GM12878 (cell line): ENCODE measurements at regions not wholly inside any gene's neighbourhood (a gene's known extent, or its start where the extent isn't known, plus 50 kb on each side); places are given as distances from the start of the nearest gene placed in this dataset. TPM values are rescaled to one million over a fixed set of nuclear protein-coding genes. Genes with fewer than 3 reads are reported as not detected.

Source experiments
- ATAC-seq: fragments of 200-7000 bp; cut with Tn5 transposase; 3 replicates; pipeline ENCODE4 v1.9.1; 2020; ENCODE audit warnings: mild to moderate bottlenecking, moderate library complexity
- BruUV-seq: library from RNA; stranded (reverse); fragments of 400-500 nt; replicated peaks from 2 replicates; lab custom pipeline; 2021; lab: Mats Ljungman, UMichigan
- CTCF ChIA-PET: fragments of 300-600 bp; sonication (Branson Sonifier 250); formaldehyde crosslinking; extraction: SDS; loops from one replicate; lab custom pipeline; 2021; ENCODE audit warnings: inconsistent platforms; lab: Yijun Ruan, JAX
- POLR2A ChIA-PET: fragments of 350-600 bp; formaldehyde crosslinking; extraction: SDS; loops from one replicate; lab custom pipeline; 2021; ENCODE audit warnings: inconsistent platforms; lab: Charles Lee
- RAD21 ChIA-PET: fragments of 300-600 bp; sonication (Branson Sonifier 250); formaldehyde crosslinking; loops from one replicate; lab custom pipeline; 2023; ENCODE audit warnings: antibody characterized with exemption; ENCODE audit not compliant: unreplicated experiment; lab: Charles Lee
- SMC1A ChIA-PET: fragments of 300-600 bp; sonication (Branson Sonifier 250); formaldehyde crosslinking; loops from one replicate; lab custom pipeline; 2023; ENCODE audit not compliant: unreplicated experiment, uncharacterized antibody; lab: Charles Lee
- DNase-seq: peaks from one replicate; pipeline ENCODE4 v3.0.0-alpha.2; 2011; ENCODE audit warnings: low read depth, low spot score
- FAIRE-seq: peaks from 3 replicates; lab custom pipeline; 2011; peaks lifted over from hg19 to GRCh38; lab: Jason Lieb, UNC
- H2AFZ ChIP-seq: 2 replicates; pipeline ENCODE4 v1.6.0; 2011; ENCODE audit warnings: low read depth, low read length, control low read depth; ENCODE audit not compliant: control insufficient read depth
- H3K27ac ChIP-seq: 2 replicates; pipeline ENCODE4 v1.5.1; 2011; ENCODE audit warnings: control low read depth; ENCODE audit not compliant: control insufficient read depth, insufficient read depth
- H3K27me3 ChIP-seq, 2 experiments: replicated peaks in 1 of 2; 2 replicates each; pipeline versions ENCODE4 v1.6.0 to v1.6.1; 2011; ENCODE audit warnings: low read length in 1 of 2; ENCODE audit not compliant: control insufficient read depth in 2 of 2, insufficient read depth in 2 of 2
- H3K36me3 ChIP-seq, 2 experiments: 2 replicates each; pipeline ENCODE4 v1.5.1; 2011; ENCODE audit warnings: low read length in 1 of 2; ENCODE audit not compliant: control insufficient read depth in 2 of 2, insufficient read depth in 2 of 2
- H3K4me1 ChIP-seq: 2 replicates; pipeline ENCODE4 v1.6.1; 2011; ENCODE audit warnings: mild to moderate bottlenecking, low read length, moderate library complexity, mixed read lengths; ENCODE audit not compliant: control insufficient read depth, insufficient read depth
- H3K4me2 ChIP-seq: 2 replicates; pipeline ENCODE4 v1.6.0; 2011; ENCODE audit warnings: control low read depth; ENCODE audit not compliant: control insufficient read depth, insufficient read depth
- H3K4me3 ChIP-seq: fragments of 200-600 bp; sonication (generic); 2 replicates; pipeline ENCODE4 v1.5.1; 2016
- H3K79me2 ChIP-seq: 2 replicates; pipeline ENCODE4 v1.6.0; 2011; ENCODE audit warnings: low read length; ENCODE audit not compliant: control insufficient read depth, insufficient read depth
- H3K9ac ChIP-seq: 2 replicates; pipeline ENCODE4 v1.8.0; 2011; ENCODE audit warnings: low read length, control low read depth, mixed read lengths; ENCODE audit not compliant: control insufficient read depth, insufficient read depth
- H3K9me3 ChIP-seq: replicated peaks from 3 replicates; pipeline ENCODE4 v1.5.1; 2011; ENCODE audit warnings: mild to moderate bottlenecking, low read length; ENCODE audit not compliant: control insufficient read depth, insufficient read depth
- H4K20me1 ChIP-seq: 2 replicates; pipeline ENCODE4 v1.6.0; 2011; ENCODE audit not compliant: control insufficient read depth, insufficient read depth
- BMI1 ChIP-seq: fragments of 450-650 bp; IDR thresholded peaks from 2 replicates; pipeline ENCODE4 v1.6.1; 2016; ENCODE audit warnings: mild to moderate bottlenecking, moderate library complexity, borderline replicate concordance
- CHD4 ChIP-seq: fragments of 200-600 bp; sonication (generic); IDR thresholded peaks from 2 replicates; pipeline ENCODE4 v1.6.1; 2016; ENCODE audit warnings: mild to moderate bottlenecking
- ESRRA ChIP-seq: IDR thresholded peaks from 2 replicates; pipeline ENCODE4 v1.6.1; 2012; ENCODE audit warnings: mild to moderate bottlenecking, low read length, improper control_type of control experiment
- GABPA ChIP-seq: IDR thresholded peaks from 2 replicates; pipeline ENCODE4 v1.6.1; 2014; ENCODE audit warnings: antibody characterized with exemption, low read depth, mild to moderate bottlenecking, inconsistent platforms
- HDGF ChIP-seq: fragments of 450-650 bp; IDR thresholded peaks from 2 replicates; pipeline ENCODE4 v1.6.1; 2016; ENCODE audit warnings: antibody characterized with exemption
- MXI1 ChIP-seq: fragments of 150-350 bp; IDR thresholded peaks from 2 replicates; pipeline ENCODE4 v1.6.1; 2011; ENCODE audit warnings: low read depth, mild to moderate bottlenecking, inconsistent platforms, low read length, improper control_type of control experiment
- NKRF ChIP-seq: fragments of 450-650 bp; conservative IDR thresholded peaks from 2 replicates; pipeline ENCODE4 v1.6.1; 2017; ENCODE audit warnings: mild to moderate bottlenecking, moderate library complexity
- NR2C1 ChIP-seq: fragments of 450-650 bp; IDR thresholded peaks from 2 replicates; pipeline ENCODE4 v1.6.1; 2017; ENCODE audit warnings: antibody characterized with exemption, mild to moderate bottlenecking, moderate library complexity
- POLR2A ChIP-seq: IDR thresholded peaks from 2 replicates; pipeline ENCODE4 v1.6.1; 2011; ENCODE audit warnings: low read depth, mild to moderate bottlenecking, low read length
- RAD21 ChIP-seq: IDR thresholded peaks from 2 replicates; pipeline ENCODE4 v1.6.1; 2011; ENCODE audit warnings: mild to moderate bottlenecking, low read depth, low read length, moderate library complexity; ENCODE audit not compliant: insufficient read depth
- RB1 ChIP-seq: fragments of 450-650 bp; formaldehyde crosslinking; IDR thresholded peaks from 2 replicates; pipeline ENCODE4 v1.6.1; 2017; ENCODE audit warnings: mild to moderate bottlenecking, borderline replicate concordance
- RCOR1 ChIP-seq: conservative IDR thresholded peaks from 2 replicates; pipeline ENCODE4 v1.6.1; 2012; ENCODE audit warnings: low read depth, low read length, improper control_type of control experiment
- SIN3A ChIP-seq: IDR thresholded peaks from 2 replicates; pipeline ENCODE4 v1.6.1; 2012; ENCODE audit warnings: low read depth, low read length, improper control_type of control experiment
- SIX5 ChIP-seq: IDR thresholded peaks from 2 replicates; pipeline ENCODE4 v1.6.1; 2011; ENCODE audit warnings: mild to moderate bottlenecking, low read depth, low read length, moderate library complexity; ENCODE audit not compliant: severe bottlenecking
- ZNF217 ChIP-seq: fragments of 450-650 bp; IDR thresholded peaks from 2 replicates; pipeline ENCODE4 v1.6.1; 2017; ENCODE audit warnings: antibody characterized with exemption, mild to moderate bottlenecking
- WGBS: methylation state at CpG from one replicate; pipeline ENCODE4 v1.1.6; 2016; ENCODE audit warnings: low lambda C conversion rate; ENCODE audit not compliant: insufficient replicate concordance, insufficient coverage; ENCODE audit errors: missing lambda C conversion rate; 5-methylcytosine and 5-hydroxymethylcytosine counted together
- in situ Hi-C: fragments of 300-500 bp; cut with MboI; formaldehyde crosslinking; loops from 9 replicates; pipeline ENCODE4 v1.14.3; 2018; ENCODE audit warnings: mixed read lengths
- intact Hi-C: fragments of 100-400 bp; cut with micrococcal nuclease; formaldehyde crosslinking; loops from one replicate; pipeline ENCODE4 v1.14.2; 2022; ENCODE audit not compliant: unreplicated experiment
- small RNA-seq: library from RNA; depleted of rRNA; stranded (forward); fragments of <200 nt; gene quantifications from one replicate; pipeline ENCODE3, GENCODE V24; 2014

- intact Hi-C loops (no loop called here), in situ Hi-C loops (loop anchor here (25.0 kb wide), 1 partner anchor 896 kb away; no protein-coding TSS in a partner anchor)
- RAD21 ChIA-PET = interaction anchor here (0.7 kb wide), 1 partner anchor 89 kb away, joined by 3 read pairs; no protein-coding TSS in a partner anchor
- Histone ChIP-seq H3K27ac (no peak overlapping the region), H3K4me3 (no peak overlapping the region), H3K79me2 (no peaks in the 10 kb centered on the region), H3K9me3 (no peaks in the 10 kb centered on the region), H3K36me3 (no peaks in the 10 kb centered on the region), H3K4me1 (no peaks in the 10 kb centered on the region), H3K27me3 (no peaks in the 10 kb centered on the region; a peak in 1 of 4 replicates), H4K20me1 (no peaks in the 10 kb centered on the region), H2AFZ (no peak overlapping the region), H3K4me2 (no peak overlapping the region), H3K9ac (no peak overlapping the region)
- FAIRE-seq (no peak), DNase-seq (no peak), ATAC-seq (no peak)
- BruUV-seq = no TSS peak
- 0% methylated on average over 2 of the region's 2 CpGs for WGBS
- no peak for TF ChIP-seq SIN3A
- TF ChIP-seq MXI1 = no peak
- no peak for TF ChIP-seq RB1
- no peak for TF ChIP-seq RCOR1
- TF ChIP-seq POLR2A = no peak
- TF ChIP-seq CHD4 = no peak
- no peak for TF ChIP-seq HDGF
- no peak for TF ChIP-seq BMI1
- TF ChIP-seq ZNF217 = no peak
- TF ChIP-seq RAD21 = no peak
- no peak for TF ChIP-seq ESRRA
- no peak for TF ChIP-seq NR2C1
- TF ChIP-seq NKRF = no peak
- TF ChIP-seq GABPA = no peak
- no peak for TF ChIP-seq SIX5
- POLR2A ChIA-PET = no interaction called here
- CTCF ChIA-PET = interaction anchor here (0.6 kb wide), 1 partner anchor 718 kb away, joined by 3 read pairs; no protein-coding TSS in a partner anchor
- SMC1A ChIA-PET = interaction anchor here (0.6 kb wide), 1 partner anchor 120 kb away, joined by 3 read pairs; no protein-coding TSS in a partner anchor
These were observed 49.8 kb upstream of the EYA4 start for GRCh38 chr6:133191323-133191722.

Small RNA genes lying in the stretch of these regions (small RNA-seq; reads per million reads assigned to genes)
- not detected for gene MTCYBP4
